Breast epithelium (tissue), 3 donors: ENCODE measurements at regions not wholly inside any gene's neighbourhood (a gene's known extent, or its start where the extent isn't known, plus 50 kb on each side); places are given as distances from the start of the nearest gene placed in this dataset.

Experiments used
- CTCF ChIP-seq, 3 donors: fragments of 450-650 bp; IDR thresholded peaks; one replicate each; pipeline ENCODE4 v1.5.1; 2016 to 2017; ENCODE audit warnings: antibody characterized with exemption in 3 of 3, mild to moderate bottlenecking in 3 of 3, moderate library complexity in 3 of 3
- POLR2AphosphoS5 ChIP-seq, 3 donors: sonication (generic); formaldehyde crosslinking; IDR thresholded peaks; one replicate each; pipeline ENCODE4 v1.6.1; 2017; ENCODE audit warnings: antibody characterized with exemption in 3 of 3

GRCh38 chr5:2048664-2049063, 165.9 kb upstream of the IRX4 start:
- no peak for TF ChIP-seq CTCF (IDR thresholded peaks at IDR 0.05)
- TF ChIP-seq POLR2AphosphoS5 (IDR thresholded peaks at IDR 0.05), result no peak
